ENCODE measurements at regions not wholly inside any gene's neighbourhood (a gene's known extent, or its start where the extent isn't known, plus 50 kb on each side); places are given as distances from the start of the nearest gene placed in this dataset.

DNA sequence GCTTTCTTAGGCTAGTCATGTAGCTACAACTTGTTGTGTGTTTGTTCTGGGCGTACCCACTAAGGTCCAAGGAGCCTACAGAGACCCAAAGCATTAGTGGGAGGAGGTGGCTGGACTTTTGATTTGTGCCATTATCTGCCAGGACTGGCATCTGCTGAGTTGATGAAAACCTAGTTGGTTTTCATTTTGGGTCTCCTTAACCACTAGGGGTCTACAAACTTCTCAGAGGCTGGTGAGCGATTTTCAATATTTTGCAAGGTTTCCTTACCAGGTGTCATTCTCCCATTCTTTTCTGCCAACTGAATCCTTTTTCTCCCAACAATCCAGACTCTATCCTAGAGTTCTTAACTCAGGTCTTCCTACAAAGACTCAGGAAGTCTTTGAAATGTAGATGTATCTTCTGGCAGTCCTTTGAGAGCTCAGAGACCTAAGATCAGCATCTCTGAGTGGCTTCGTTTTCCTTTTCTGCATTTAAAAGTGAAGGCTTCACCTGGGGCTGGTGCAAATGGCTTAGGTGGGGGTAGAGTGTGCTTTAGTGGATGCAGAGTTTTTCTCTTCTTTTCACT, 150.0 kb upstream of the RMST start:
- 66% methylated on average over 3 of the region's 3 CpGs for WGBS
- Histone ChIP-seq H3K27ac (ENCODE audit: low read depth in 1 of 2, low read length in 1 of 2) (no peak overlapping the region), H3K27me3 (ENCODE audit: control insufficient read depth in 2 of 2, insufficient read depth in 1 of 2, low read length in 1 of 2) (no peaks in the 10 kb centered on the region), H3K4me3 (ENCODE audit: low read length in 2 of 2) (no peak overlapping the region), H3K4me1 (ENCODE audit: control insufficient read depth in 2 of 2, insufficient read depth in 2 of 2, low read length in 2 of 2) (no peaks in the 10 kb centered on the region), H3K9me3 (ENCODE audit: control insufficient read depth in 2 of 2, insufficient read depth in 1 of 2, low read length in 1 of 2) (no peaks in the 10 kb centered on the region), H3K36me3 (ENCODE audit: control insufficient read depth in 2 of 2, insufficient read depth in 2 of 2, low read length in 1 of 2) (no peaks in the 10 kb centered on the region)
- no peak for DNase-seq (ENCODE audit: low read depth in 6 of 9, low spot score in 9 of 9)

DNA sequence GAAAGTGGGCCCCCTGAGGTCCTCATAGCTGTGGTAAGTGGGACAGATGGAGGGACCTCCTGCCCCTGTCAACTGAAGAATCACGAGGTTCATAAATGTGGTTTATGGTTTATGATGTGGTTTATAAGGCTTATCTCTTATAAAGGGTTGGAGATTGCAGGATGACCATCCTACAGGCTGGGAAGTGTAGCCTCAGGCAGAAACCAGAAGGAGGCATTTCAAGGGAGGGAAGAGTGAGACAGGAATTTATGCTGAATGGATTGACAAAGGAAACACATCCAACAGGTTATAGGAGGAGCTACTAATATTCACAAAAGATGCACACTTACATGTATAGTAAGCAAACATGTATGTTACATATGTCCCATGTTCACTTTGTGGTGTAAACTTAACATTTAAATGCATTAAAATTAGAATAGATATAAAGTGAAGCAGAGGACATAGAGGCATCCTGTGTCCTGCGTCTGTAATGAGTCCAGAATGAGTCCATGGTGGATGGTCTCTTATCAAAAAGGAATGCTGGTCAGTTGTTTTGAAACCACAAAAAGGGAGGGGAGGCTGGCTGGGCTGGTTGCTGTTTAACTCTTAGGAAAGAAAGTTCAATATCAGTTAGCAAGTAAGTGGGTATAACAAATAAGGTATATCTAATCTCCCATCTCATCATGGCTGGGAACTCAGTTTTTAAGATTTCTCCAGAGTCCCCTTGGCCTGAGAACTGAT, 149.0 kb upstream of the RMST start:
- Histone ChIP-seq H3K27me3 (ENCODE audit: control insufficient read depth in 2 of 2, insufficient read depth in 1 of 2, low read length in 1 of 2) (no peaks in the 10 kb centered on the region), H3K27ac (ENCODE audit: low read depth in 1 of 2, low read length in 1 of 2) (no peak overlapping the region), H3K36me3 (ENCODE audit: control insufficient read depth in 2 of 2, insufficient read depth in 2 of 2, low read length in 1 of 2) (no peaks in the 10 kb centered on the region), H3K9me3 (ENCODE audit: control insufficient read depth in 2 of 2, insufficient read depth in 1 of 2, low read length in 1 of 2) (no peaks in the 10 kb centered on the region), H3K4me1 (ENCODE audit: control insufficient read depth in 2 of 2, insufficient read depth in 2 of 2, low read length in 2 of 2) (no peaks in the 10 kb centered on the region), H3K4me3 (ENCODE audit: low read length in 2 of 2) (no peak overlapping the region)
- WGBS: 59% methylated on average over 2 of the region's 2 CpGs
- no peak for DNase-seq (ENCODE audit: low read depth in 6 of 9, low spot score in 9 of 9)

DNA sequence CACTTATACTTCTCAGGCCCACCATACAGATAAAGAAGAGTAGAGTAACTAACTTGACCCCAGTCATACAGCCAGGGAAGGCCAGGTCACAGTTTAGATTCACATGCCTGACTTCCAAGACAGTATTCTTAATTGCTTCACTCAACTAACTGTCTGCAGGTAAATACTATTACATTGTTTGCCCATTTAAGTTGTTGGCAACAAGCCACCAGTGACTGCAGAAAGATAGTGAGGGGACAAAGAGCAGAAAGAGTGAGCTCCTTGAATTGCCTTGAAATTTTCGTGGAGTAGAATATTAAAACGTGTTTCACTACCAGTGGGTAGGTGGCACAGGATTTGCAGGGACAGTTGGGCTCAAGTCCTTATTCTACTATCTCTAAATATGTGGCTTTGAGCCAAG, 146.3 kb upstream of the RMST start:
- Histone ChIP-seq H3K27me3 (ENCODE audit: control insufficient read depth in 2 of 2, insufficient read depth in 1 of 2, low read length in 1 of 2) (no peaks in the 10 kb centered on the region), H3K27ac (ENCODE audit: low read depth in 1 of 2, low read length in 1 of 2) (no peak overlapping the region), H3K4me3 (ENCODE audit: low read length in 2 of 2) (no peak overlapping the region), H3K4me1 (ENCODE audit: control insufficient read depth in 2 of 2, insufficient read depth in 2 of 2, low read length in 2 of 2) (no peaks in the 10 kb centered on the region), H3K9me3 (ENCODE audit: control insufficient read depth in 2 of 2, insufficient read depth in 1 of 2, low read length in 1 of 2) (no peaks in the 10 kb centered on the region), H3K36me3 (ENCODE audit: control insufficient read depth in 2 of 2, insufficient read depth in 2 of 2, low read length in 1 of 2) (no peaks in the 10 kb centered on the region)
- 91% methylated on average over 2 of the region's 2 CpGs for WGBS
- DNase-seq (ENCODE audit: low read depth in 6 of 9, low spot score in 9 of 9): no peak

DNA sequence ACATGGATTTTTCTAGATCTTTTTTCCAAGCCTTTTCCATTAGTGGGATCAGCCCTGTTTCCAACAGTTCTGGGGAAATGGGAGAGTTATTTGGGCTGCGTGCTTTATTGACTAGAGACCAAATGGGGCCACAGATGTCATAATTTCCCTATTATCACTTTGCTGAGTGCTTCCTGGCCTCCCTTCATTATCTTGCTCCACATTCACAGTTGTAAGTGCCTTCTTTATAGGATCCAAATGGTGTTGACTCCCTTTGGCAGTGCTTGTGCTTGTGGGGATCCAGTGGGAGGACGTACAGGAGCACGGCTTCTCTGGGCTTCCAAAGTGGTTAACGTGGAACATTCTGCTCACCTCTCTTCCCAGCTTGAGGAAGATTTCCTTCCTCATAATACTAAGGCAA, 141.0 kb upstream of the RMST start:
- Histone ChIP-seq H3K9me3 (ENCODE audit: control insufficient read depth in 2 of 2, insufficient read depth in 1 of 2, low read length in 1 of 2) (no peaks in the 10 kb centered on the region), H3K36me3 (ENCODE audit: control insufficient read depth in 2 of 2, insufficient read depth in 2 of 2, low read length in 1 of 2) (no peaks in the 10 kb centered on the region), H3K27ac (ENCODE audit: low read depth in 1 of 2, low read length in 1 of 2) (no peak overlapping the region), H3K4me3 (ENCODE audit: low read length in 2 of 2) (no peak overlapping the region), H3K4me1 (ENCODE audit: control insufficient read depth in 2 of 2, insufficient read depth in 2 of 2, low read length in 2 of 2) (no peaks in the 10 kb centered on the region), H3K27me3 (ENCODE audit: control insufficient read depth in 2 of 2, insufficient read depth in 1 of 2, low read length in 1 of 2) (no peaks in the 10 kb centered on the region)
- 89% methylated on average over 4 of the region's 4 CpGs for WGBS
- no peak for DNase-seq (ENCODE audit: low read depth in 6 of 9, low spot score in 9 of 9)

DNA sequence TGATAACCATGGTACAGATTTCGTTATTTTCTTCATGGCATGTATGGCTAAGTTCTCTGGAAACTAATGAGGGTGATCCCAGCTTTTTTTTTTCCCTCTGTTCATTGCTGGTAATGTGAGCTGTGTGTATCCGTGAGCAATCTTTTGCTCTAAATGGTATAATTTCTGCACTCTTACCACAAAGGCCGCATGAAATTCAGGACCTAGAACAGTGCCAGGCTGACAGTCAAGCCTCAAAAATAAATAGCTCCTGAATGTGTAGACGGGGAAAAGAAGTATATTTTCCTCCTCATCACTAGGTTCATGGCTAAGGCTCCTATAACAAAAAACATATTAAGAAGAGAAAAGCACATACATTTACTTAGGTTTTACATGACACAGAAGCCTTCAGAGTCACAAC, 140.2 kb upstream of the RMST start:
- H3K36me3 ChIP-seq (ENCODE audit: control insufficient read depth in 2 of 2, insufficient read depth in 2 of 2, low read length in 1 of 2): no peaks in the 10 kb centered on the region
- no peak overlapping the region for H3K4me3 ChIP-seq (ENCODE audit: low read length in 2 of 2)
- no peak for DNase-seq (ENCODE audit: low read depth in 6 of 9, low spot score in 9 of 9)
- 77% methylated on average over 4 of the region's 4 CpGs for WGBS
- no peaks in the 10 kb centered on the region for H3K9me3 ChIP-seq (ENCODE audit: control insufficient read depth in 2 of 2, insufficient read depth in 1 of 2, low read length in 1 of 2)
- no peaks in the 10 kb centered on the region for H3K27me3 ChIP-seq (ENCODE audit: control insufficient read depth in 2 of 2, insufficient read depth in 1 of 2, low read length in 1 of 2)
- H3K27ac ChIP-seq (ENCODE audit: low read depth in 1 of 2, low read length in 1 of 2): no peak overlapping the region
- no peaks in the 10 kb centered on the region for H3K4me1 ChIP-seq (ENCODE audit: control insufficient read depth in 2 of 2, insufficient read depth in 2 of 2, low read length in 2 of 2)

DNA sequence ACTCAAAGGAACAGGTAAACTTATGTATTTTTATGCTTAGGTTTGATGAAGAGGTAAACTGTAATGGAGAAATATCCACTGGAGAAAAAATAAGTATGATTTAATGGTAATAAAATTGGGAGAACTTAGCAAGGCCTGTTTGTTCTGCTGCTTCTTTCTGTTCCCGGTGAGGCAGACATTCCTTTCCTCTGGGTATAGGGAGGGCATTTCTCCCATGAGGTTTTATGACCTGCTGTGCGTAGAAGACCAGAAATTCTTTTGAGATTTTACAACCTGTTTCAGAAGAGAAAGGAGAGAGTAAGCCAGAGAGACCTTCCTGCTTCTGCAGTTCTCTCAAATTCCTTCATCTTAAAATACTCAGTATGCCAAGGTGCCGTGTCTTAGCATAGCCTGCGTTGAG, 139.4 kb upstream of the RMST start:
- WGBS: 85% methylated on average over 4 of the region's 4 CpGs

DNA sequence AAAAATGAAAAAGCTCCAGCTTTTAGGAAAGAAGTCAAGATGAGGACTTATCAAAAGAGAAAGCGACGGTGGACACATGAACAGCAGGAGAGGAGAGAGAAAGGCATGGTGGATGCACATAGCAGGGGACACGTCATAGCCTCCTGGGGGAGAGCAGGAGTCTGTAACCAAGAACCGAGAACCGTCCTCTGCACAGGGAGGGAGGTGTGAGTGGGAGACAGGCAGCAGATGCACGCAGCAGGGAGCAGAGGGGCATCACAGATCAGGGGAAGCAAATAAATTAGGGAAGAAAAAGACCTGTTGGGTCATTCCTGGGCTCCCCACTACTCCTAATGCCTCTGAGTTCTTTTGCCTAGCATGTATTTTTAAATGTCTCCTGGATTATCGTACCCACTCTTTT, 138.1 kb upstream of the RMST start:
- H3K27ac ChIP-seq (ENCODE audit: low read depth in 1 of 2, low read length in 1 of 2): no peak overlapping the region
- no peak for DNase-seq (ENCODE audit: low read depth in 6 of 9, low spot score in 9 of 9)
- WGBS: 77% methylated on average over 7 of the region's 7 CpGs
- no peaks in the 10 kb centered on the region for H3K27me3 ChIP-seq (ENCODE audit: control insufficient read depth in 2 of 2, insufficient read depth in 1 of 2, low read length in 1 of 2)
- H3K36me3 ChIP-seq (ENCODE audit: control insufficient read depth in 2 of 2, insufficient read depth in 2 of 2, low read length in 1 of 2): no peaks in the 10 kb centered on the region
- no peaks in the 10 kb centered on the region for H3K4me1 ChIP-seq (ENCODE audit: control insufficient read depth in 2 of 2, insufficient read depth in 2 of 2, low read length in 2 of 2)
- no peaks in the 10 kb centered on the region for H3K9me3 ChIP-seq (ENCODE audit: control insufficient read depth in 2 of 2, insufficient read depth in 1 of 2, low read length in 1 of 2)
- H3K4me3 ChIP-seq (ENCODE audit: low read length in 2 of 2): no peak overlapping the region

More for the DNA sequence above, 139.4 kb upstream of the RMST start:
- no peaks in the 10 kb centered on the region for H3K4me1 ChIP-seq (ENCODE audit: control insufficient read depth in 2 of 2, insufficient read depth in 2 of 2, low read length in 2 of 2)
- H3K4me3 ChIP-seq (ENCODE audit: low read length in 2 of 2): no peak overlapping the region
- H3K27me3 ChIP-seq (ENCODE audit: control insufficient read depth in 2 of 2, insufficient read depth in 1 of 2, low read length in 1 of 2): no peaks in the 10 kb centered on the region
- no peak overlapping the region for H3K27ac ChIP-seq (ENCODE audit: low read depth in 1 of 2, low read length in 1 of 2)
- no peaks in the 10 kb centered on the region for H3K36me3 ChIP-seq (ENCODE audit: control insufficient read depth in 2 of 2, insufficient read depth in 2 of 2, low read length in 1 of 2)
- H3K9me3 ChIP-seq (ENCODE audit: control insufficient read depth in 2 of 2, insufficient read depth in 1 of 2, low read length in 1 of 2): no peaks in the 10 kb centered on the region
- DNase-seq (ENCODE audit: low read depth in 6 of 9, low spot score in 9 of 9): no peak

DNA sequence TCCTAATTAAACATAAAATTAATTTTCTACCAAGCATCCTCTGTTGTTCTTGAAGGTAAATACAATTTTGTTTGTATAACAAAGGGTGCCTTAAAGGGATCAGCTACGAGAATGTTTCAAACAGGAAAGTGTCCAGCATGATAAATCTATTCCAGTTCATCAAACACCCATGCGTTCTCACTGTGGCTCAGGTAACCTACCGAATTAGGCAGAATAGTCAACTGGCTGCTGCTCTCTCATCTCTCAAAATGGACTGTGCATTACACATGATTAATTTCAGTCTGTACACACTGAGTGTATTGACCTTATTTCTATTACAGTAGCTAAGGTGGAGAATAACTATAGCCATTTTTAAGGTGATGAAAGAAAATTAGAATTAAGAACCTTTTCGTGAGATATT, 127.5 kb upstream of the RMST start:
- H3K36me3 ChIP-seq (ENCODE audit: control insufficient read depth in 2 of 2, insufficient read depth in 2 of 2, low read length in 1 of 2): no peaks in the 10 kb centered on the region
- H3K27ac ChIP-seq (ENCODE audit: low read depth in 1 of 2, low read length in 1 of 2): no peak overlapping the region
- no peaks in the 10 kb centered on the region for H3K9me3 ChIP-seq (ENCODE audit: control insufficient read depth in 2 of 2, insufficient read depth in 1 of 2, low read length in 1 of 2)
- WGBS: 87% methylated on average over 4 of the region's 4 CpGs
- H3K4me1 ChIP-seq (ENCODE audit: control insufficient read depth in 2 of 2, insufficient read depth in 2 of 2, low read length in 2 of 2): no peaks in the 10 kb centered on the region
- H3K4me3 ChIP-seq (ENCODE audit: low read length in 2 of 2): no peak overlapping the region
- H3K27me3 ChIP-seq (ENCODE audit: control insufficient read depth in 2 of 2, insufficient read depth in 1 of 2, low read length in 1 of 2): no peaks in the 10 kb centered on the region
- no peak for DNase-seq (ENCODE audit: low read depth in 6 of 9, low spot score in 9 of 9)

DNA sequence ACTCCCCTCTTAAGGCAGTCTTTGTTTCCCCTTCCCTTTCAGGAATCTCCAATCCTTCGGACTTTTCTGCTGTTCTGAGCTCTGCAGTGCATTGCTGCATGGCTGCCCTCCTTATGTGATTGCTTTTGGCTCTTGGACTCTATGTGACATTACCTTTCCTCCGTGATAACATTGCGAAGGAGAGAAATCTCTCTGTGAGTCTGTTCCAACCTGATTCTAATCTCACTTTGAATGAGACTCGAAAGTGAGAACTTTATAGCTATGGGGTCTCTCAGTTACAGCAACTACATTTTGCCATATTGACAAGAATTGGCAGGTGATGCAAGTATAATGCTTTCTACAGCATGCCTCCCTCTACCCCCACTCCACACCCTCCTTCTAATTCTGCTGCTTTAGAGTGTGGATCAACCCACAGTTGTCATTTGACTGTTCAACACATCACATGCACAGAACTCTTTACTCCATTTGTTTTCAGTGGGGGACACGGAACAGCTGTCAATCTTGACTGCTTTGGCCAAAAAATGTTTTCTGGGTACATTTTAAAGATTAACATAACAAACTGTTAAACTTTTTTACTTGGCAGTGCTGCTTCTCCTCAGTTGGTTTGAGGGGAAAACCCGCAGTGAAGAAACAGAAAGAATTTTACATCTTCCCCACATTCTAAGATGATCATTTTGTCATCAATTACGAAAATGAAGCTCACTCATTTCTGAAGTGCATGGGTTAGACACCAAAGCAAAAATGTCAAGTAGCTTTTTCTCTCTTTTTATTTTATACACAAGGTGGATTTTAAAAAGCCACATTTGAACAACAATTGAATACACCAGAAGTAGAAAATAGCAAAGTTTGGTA, 125.5 kb upstream of the RMST start:
- no peak for DNase-seq (ENCODE audit: low read depth in 6 of 9, low spot score in 9 of 9)
- H3K4me3 ChIP-seq (ENCODE audit: low read length in 2 of 2): no peak overlapping the region
- no peaks in the 10 kb centered on the region for H3K36me3 ChIP-seq (ENCODE audit: control insufficient read depth in 2 of 2, insufficient read depth in 2 of 2, low read length in 1 of 2)
- H3K9me3 ChIP-seq (ENCODE audit: control insufficient read depth in 2 of 2, insufficient read depth in 1 of 2, low read length in 1 of 2): no peaks in the 10 kb centered on the region
- no peak overlapping the region for H3K27ac ChIP-seq (ENCODE audit: low read depth in 1 of 2, low read length in 1 of 2)
- no peaks in the 10 kb centered on the region for H3K4me1 ChIP-seq (ENCODE audit: control insufficient read depth in 2 of 2, insufficient read depth in 2 of 2, low read length in 2 of 2)
- WGBS: 87% methylated on average over 7 of the region's 7 CpGs
- no peaks in the 10 kb centered on the region for H3K27me3 ChIP-seq (ENCODE audit: control insufficient read depth in 2 of 2, insufficient read depth in 1 of 2, low read length in 1 of 2)
